GM06990 (cell line): ENCODE measurements at regions not wholly inside any gene's neighbourhood (a gene's known extent, or its start where the extent isn't known, plus 50 kb on each side); places are given as distances from the start of the nearest gene placed in this dataset.

Experiments
- DNase-seq: peaks from one replicate; pipeline ENCODE4 v3.0.0-alpha.2; 2011; ENCODE audit not compliant: insufficient read length; ENCODE audit errors: extremely low read depth
- H3K27me3 ChIP-seq: replicated peaks from 2 replicates; pipeline ENCODE4 v1.6.0; 2011; ENCODE audit warnings: low read length; ENCODE audit not compliant: control insufficient read depth, insufficient read depth
- H3K36me3 ChIP-seq: 2 replicates; pipeline ENCODE4 v1.5.1; 2011; ENCODE audit warnings: low read length; ENCODE audit not compliant: control insufficient read depth, insufficient read depth
- H3K4me3 ChIP-seq: replicated peaks from 2 replicates; pipeline ENCODE4 v1.5.1; 2011; ENCODE audit warnings: low read depth, mild to moderate bottlenecking, control low read depth, low read length
- CTCF ChIP-seq: IDR thresholded peaks from 2 replicates; pipeline ENCODE4 v1.5.1; 2011; ENCODE audit warnings: low read length, control low read depth, mild to moderate bottlenecking, inconsistent platforms; ENCODE audit not compliant: insufficient read depth, poor library complexity, severe bottlenecking

GRCh38 chr13:20337884-20338551, 105.9 kb upstream of the GJB6 start:
- no peak for TF ChIP-seq CTCF
- Histone ChIP-seq H3K36me3 (no peaks in the 10 kb centered on the region), H3K4me3 (no peak overlapping the region), H3K27me3 (no peaks in the 10 kb centered on the region)
- DNase-seq, result no peak

DNA sequence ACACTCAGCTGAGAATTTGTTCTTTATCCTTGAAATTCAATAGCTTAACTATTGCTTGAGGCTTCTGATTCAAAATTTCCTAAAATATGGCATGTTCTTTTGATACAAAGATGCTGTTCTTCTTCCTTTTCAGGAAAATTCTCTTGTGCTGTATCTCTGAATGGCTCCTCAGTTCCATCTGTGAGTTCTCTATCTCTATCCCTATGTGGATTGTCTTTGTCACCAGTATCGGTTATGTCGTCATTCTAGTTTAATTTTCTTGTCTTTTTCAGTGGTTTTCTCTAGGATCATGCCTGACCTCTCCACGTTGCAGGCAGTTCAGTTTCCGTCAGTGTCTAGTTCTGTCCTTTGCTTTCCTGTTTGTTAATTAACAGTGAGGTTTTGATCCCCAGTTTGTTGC, 104.6 kb upstream of the GJB6 start:
- no peaks in the 10 kb centered on the region for H3K36me3 ChIP-seq
- H3K27me3 ChIP-seq, result no peaks in the 10 kb centered on the region
- no peak for DNase-seq
- no peak overlapping the region for H3K4me3 ChIP-seq
- no peak for TF ChIP-seq CTCF

GRCh38 chr13:20334309-20334708, 102.2 kb upstream of the GJB6 start:
- TF ChIP-seq CTCF, result no peak
- no peaks in the 10 kb centered on the region for H3K36me3 ChIP-seq
- H3K27me3 ChIP-seq, result no peaks in the 10 kb centered on the region
- no peak for DNase-seq
- H3K4me3 ChIP-seq, result no peak overlapping the region

GRCh38 chr13:20332361-20333096, 100.4 kb upstream of the GJB6 start:
- no peak for TF ChIP-seq CTCF

GRCh38 chr13:20331949-20332348, 99.8 kb upstream of the GJB6 start:
- no peak for TF ChIP-seq CTCF
- no peaks in the 10 kb centered on the region for H3K36me3 ChIP-seq
- no peak overlapping the region for H3K4me3 ChIP-seq
- DNase-seq, result no peak
- H3K27me3 ChIP-seq, result no peaks in the 10 kb centered on the region

More at GRCh38 chr13:20332361-20333096, 100.4 kb upstream of the GJB6 start:
- H3K27me3 ChIP-seq, result no peaks in the 10 kb centered on the region
- no peak overlapping the region for H3K4me3 ChIP-seq
- no peaks in the 10 kb centered on the region for H3K36me3 ChIP-seq
- DNase-seq, result no peak
